Ishikawa (cell line): ENCODE measurements at regions not wholly inside any gene's neighbourhood (a gene's known extent, or its start where the extent isn't known, plus 50 kb on each side); places are given as distances from the start of the nearest gene placed in this dataset.

Experiments used
- CEBPB ChIP-seq: IDR thresholded peaks from 2 replicates; pipeline ENCODE4 v1.6.1; 2012
- EGR1 ChIP-seq: IDR thresholded peaks from 2 replicates; pipeline ENCODE4 v1.6.1; 2012
- EP300 ChIP-seq: IDR thresholded peaks from 2 replicates; pipeline ENCODE4 v1.6.1; 2012; ENCODE audit warnings: borderline replicate concordance
- MAX ChIP-seq: IDR thresholded peaks from 2 replicates; pipeline ENCODE4 v1.6.1; 2012
- NFIC ChIP-seq: IDR thresholded peaks from 2 replicates; pipeline ENCODE4 v1.6.1; 2012
- RAD21 ChIP-seq: IDR thresholded peaks from 2 replicates; pipeline ENCODE4 v1.6.1; 2012; ENCODE audit warnings: low read depth
- REST ChIP-seq: IDR thresholded peaks from 2 replicates; pipeline ENCODE4 v1.6.1; 2012; ENCODE audit warnings: low read depth, mild to moderate bottlenecking
- TAF1 ChIP-seq: IDR thresholded peaks from 2 replicates; pipeline ENCODE4 v1.6.1; 2012; ENCODE audit warnings: low read depth, mild to moderate bottlenecking
- TEAD4 ChIP-seq: IDR thresholded peaks from 2 replicates; pipeline ENCODE4 v1.6.1; 2012
- YY1 ChIP-seq: IDR thresholded peaks from 2 replicates; pipeline ENCODE4 v1.6.1; 2012; ENCODE audit warnings: low read depth

GRCh38 chr14:76311079-76311758, 64.7 kb upstream of the ESRRB start:
- TF ChIP-seq NFIC: no peak
- TF ChIP-seq YY1: no peak
- no peak for TF ChIP-seq TEAD4
- TF ChIP-seq MAX: no peak
- TF ChIP-seq EGR1: no peak
- no peak for TF ChIP-seq EP300
- no peak for TF ChIP-seq RAD21
- no peak for TF ChIP-seq TAF1
- no peak for TF ChIP-seq REST
- TF ChIP-seq CEBPB: no peak
